ENCODE measurements at regions not wholly inside any gene's neighbourhood (a gene's known extent, or its start where the extent isn't known, plus 50 kb on each side); places are given as distances from the start of the nearest gene placed in this dataset.

DNA sequence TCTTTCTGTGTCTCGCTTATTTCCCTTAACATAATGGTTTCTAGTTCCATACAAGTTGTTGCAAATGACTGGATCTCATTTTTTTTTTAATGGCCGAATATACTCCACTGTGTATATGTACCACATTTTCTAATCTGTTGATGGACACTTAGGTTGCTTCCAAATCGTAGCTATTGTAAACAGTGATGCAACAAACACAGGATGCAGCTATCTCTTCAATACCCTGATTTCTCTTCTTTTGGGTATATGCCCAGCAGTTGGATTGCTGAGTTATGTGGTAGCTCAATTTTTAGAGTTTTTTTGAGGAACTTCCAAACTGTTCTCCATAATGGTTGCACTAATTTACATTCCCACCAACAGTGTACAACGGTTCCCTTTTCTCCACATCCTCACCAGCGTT, 100.4 kb upstream of the CHORDC1 start:
- TF ChIP-seq, protein P1, sequence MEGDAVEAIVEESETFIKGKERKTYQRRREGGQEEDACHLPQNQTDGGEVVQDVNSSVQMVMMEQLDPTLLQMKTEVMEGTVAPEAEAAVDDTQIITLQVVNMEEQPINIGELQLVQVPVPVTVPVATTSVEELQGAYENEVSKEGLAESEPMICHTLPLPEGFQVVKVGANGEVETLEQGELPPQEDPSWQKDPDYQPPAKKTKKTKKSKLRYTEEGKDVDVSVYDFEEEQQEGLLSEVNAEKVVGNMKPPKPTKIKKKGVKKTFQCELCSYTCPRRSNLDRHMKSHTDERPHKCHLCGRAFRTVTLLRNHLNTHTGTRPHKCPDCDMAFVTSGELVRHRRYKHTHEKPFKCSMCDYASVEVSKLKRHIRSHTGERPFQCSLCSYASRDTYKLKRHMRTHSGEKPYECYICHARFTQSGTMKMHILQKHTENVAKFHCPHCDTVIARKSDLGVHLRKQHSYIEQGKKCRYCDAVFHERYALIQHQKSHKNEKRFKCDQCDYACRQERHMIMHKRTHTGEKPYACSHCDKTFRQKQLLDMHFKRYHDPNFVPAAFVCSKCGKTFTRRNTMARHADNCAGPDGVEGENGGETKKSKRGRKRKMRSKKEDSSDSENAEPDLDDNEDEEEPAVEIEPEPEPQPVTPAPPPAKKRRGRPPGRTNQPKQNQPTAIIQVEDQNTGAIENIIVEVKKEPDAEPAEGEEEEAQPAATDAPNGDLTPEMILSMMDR (IDR thresholded peaks at IDR 0.05 in 4 of 5, conservative IDR thresholded peaks at IDR 0.05 in 1 of 5), result no peak
- TF ChIP-seq POLR2A (IDR thresholded peaks at IDR 0.05), result no peak
